Right lobe of liver (tissue), 4 donors: ENCODE measurements at regions not wholly inside any gene's neighbourhood (a gene's known extent, or its start where the extent isn't known, plus 50 kb on each side); places are given as distances from the start of the nearest gene placed in this dataset.
"Not testable (repeated sequence)": the region's sequence is repeated elsewhere in the genome, so short reads cannot be mapped to it uniquely, and the experiment has no call there.

Source experiments
- CTCF ChIP-seq, 4 donors: fragments of 200-600 bp in 3 of 4; fragments of 450-650 bp in 1 of 4; IDR thresholded peaks; one replicate each; pipeline versions ENCODE4 v1.5.1 to v1.8.0; 2016 to 2022; ENCODE audit warnings: antibody characterized with exemption in 4 of 4, mild to moderate bottlenecking in 2 of 4
- POLR2A ChIP-seq: fragments of 450-650 bp; IDR thresholded peaks from one replicate; pipeline ENCODE4 v1.6.1; 2017; ENCODE audit warnings: antibody characterized with exemption, mild to moderate bottlenecking
- donor health status: DM: no; HTN: no; CAD: no.
- donor health status: DM: no; HTN: no; CAD: no.
- donor health status: DM: no; HTN: yes; CAD: no.

GRCh38 chr9:39573024-39574022 lies 217.9 kb downstream of the SPATA31A1 start:
- TF ChIP-seq CTCF (IDR thresholded peaks at IDR 0.05); POLR2A: not testable (repeated sequence)
